ENCODE measurements at regions not wholly inside any gene's neighbourhood (a gene's known extent, or its start where the extent isn't known, plus 50 kb on each side); places are given as distances from the start of the nearest gene placed in this dataset.

GRCh38 chr3:103963599-103963998 is 1403.1 kb upstream of the ALCAM start (continued):
- TF ChIP-seq CHD7 (IDR thresholded peaks at IDR 0.05; ENCODE audit: insufficient replicate concordance, low read length) (no peak), HDAC6 (IDR thresholded peaks at IDR 0.05; ENCODE audit: low read depth, low read length) (no peak), SIX5 (IDR thresholded peaks at IDR 0.05; ENCODE audit: low read depth, low read length) (no peak), TEAD4 (IDR thresholded peaks at IDR 0.05; ENCODE audit: low read depth, low read length) (no peak), MAFK (IDR thresholded peaks at IDR 0.05; ENCODE audit: low read depth, low read length) (no peak), TCF12 (IDR thresholded peaks at IDR 0.05; ENCODE audit: low read depth, low read length) (no peak), KDM1A (IDR thresholded peaks at IDR 0.05; ENCODE audit: borderline replicate concordance, low read length) (no peak)
